H9 (cell line): ENCODE measurements at regions not wholly inside any gene's neighbourhood (a gene's known extent, or its start where the extent isn't known, plus 50 kb on each side); places are given as distances from the start of the nearest gene placed in this dataset.

Source experiments
- DNase-seq: peaks from one replicate; pipeline ENCODE4 v3.0.0-alpha.2; 2017
- H2AFZ ChIP-seq: one replicate; pipeline ENCODE4 v1.6.1; 2013; ENCODE audit warnings: mild to moderate bottlenecking, low read length, control low read depth, moderate library complexity
- H2AK5ac ChIP-seq: 2 replicates; pipeline ENCODE4 v1.6.1; 2013; ENCODE audit warnings: low read length, control low read depth, mixed read lengths; ENCODE audit not compliant: insufficient read length
- H2BK120ac ChIP-seq: one replicate; pipeline ENCODE4 v1.6.1; 2013; ENCODE audit warnings: low read depth, mild to moderate bottlenecking, low read length, control low read depth, inconsistent platforms; ENCODE audit not compliant: poor library complexity, severe bottlenecking
- H2BK12ac ChIP-seq: 2 replicates; pipeline ENCODE4 v1.6.1; 2013; ENCODE audit warnings: low read length, control low read depth, mixed read lengths, low read depth; ENCODE audit not compliant: insufficient read length
- H2BK15ac ChIP-seq: 2 replicates; pipeline ENCODE4 v1.6.1; 2013; ENCODE audit warnings: low read depth, low read length, control low read depth
- H2BK20ac ChIP-seq: one replicate; pipeline ENCODE4 v1.6.1; 2013; ENCODE audit warnings: low read depth, mild to moderate bottlenecking, low read length, control low read depth, inconsistent platforms; ENCODE audit not compliant: poor library complexity, severe bottlenecking
- H2BK5ac ChIP-seq: 2 replicates; pipeline ENCODE4 v1.6.1; 2013; ENCODE audit warnings: low read length, control low read depth, mixed read lengths; ENCODE audit not compliant: insufficient read length
- H3K14ac ChIP-seq: 2 replicates; pipeline ENCODE4 v1.6.1; 2013; ENCODE audit warnings: low read length, control low read depth; ENCODE audit not compliant: insufficient read depth
- H3K18ac ChIP-seq: 2 replicates; pipeline ENCODE4 v1.6.1; 2013; ENCODE audit warnings: low read depth, mild to moderate bottlenecking, mixed read lengths, low read length, control low read depth; ENCODE audit not compliant: insufficient read length
- H3K23ac ChIP-seq: 2 replicates; pipeline ENCODE4 v1.6.1; 2013; ENCODE audit warnings: low read length, control low read depth, mixed read lengths, low read depth; ENCODE audit not compliant: insufficient read length
- H3K23me2 ChIP-seq: 2 replicates; pipeline ENCODE4 v1.6.1; 2013; ENCODE audit warnings: low read depth, mild to moderate bottlenecking, mixed read lengths, low read length, control low read depth; ENCODE audit not compliant: insufficient read length, poor library complexity, severe bottlenecking
- H3K27ac ChIP-seq: 2 replicates; pipeline ENCODE4 v1.5.1; 2013; ENCODE audit warnings: low read length, control low read depth, mixed read lengths, low read depth; ENCODE audit not compliant: insufficient read length
- H3K27me3 ChIP-seq: 2 replicates; pipeline ENCODE4 v1.6.1; 2013; ENCODE audit warnings: low read length, control low read depth, inconsistent platforms; ENCODE audit not compliant: insufficient read depth
- H3K4ac ChIP-seq: 2 replicates; pipeline ENCODE4 v1.6.1; 2013; ENCODE audit warnings: low read depth, mild to moderate bottlenecking, control low read depth, inconsistent platforms, low read length, moderate library complexity
- H3K4me1 ChIP-seq: 2 replicates; pipeline ENCODE4 v1.6.1; 2013; ENCODE audit warnings: low read length, control low read depth, inconsistent platforms; ENCODE audit not compliant: insufficient read depth
- H3K4me2 ChIP-seq: 2 replicates; pipeline ENCODE4 v1.6.1; 2013; ENCODE audit warnings: low read length, control low read depth, mixed read lengths; ENCODE audit not compliant: insufficient read length, insufficient read depth
- H3K56ac ChIP-seq: 2 replicates; pipeline ENCODE4 v1.6.1; 2013; ENCODE audit warnings: low read depth, mild to moderate bottlenecking, mixed read lengths, low read length, control low read depth; ENCODE audit not compliant: insufficient read length
- H3K79me1 ChIP-seq: 2 replicates; pipeline ENCODE4 v1.6.1; 2013; ENCODE audit warnings: low read depth, mild to moderate bottlenecking, moderate library complexity, low read length, control low read depth, inconsistent platforms; ENCODE audit not compliant: insufficient read depth, poor library complexity, severe bottlenecking
- H3K79me2 ChIP-seq: 2 replicates; pipeline ENCODE4 v1.6.1; 2013; ENCODE audit warnings: low read length, control low read depth, inconsistent platforms; ENCODE audit not compliant: insufficient read depth
- H3K9ac ChIP-seq: 2 replicates; pipeline ENCODE4 v1.6.1; 2013; ENCODE audit warnings: low read length, control low read depth, mixed read lengths; ENCODE audit not compliant: insufficient read length; ENCODE audit errors: extremely low read depth
- H3K9me3 ChIP-seq: one replicate; pipeline ENCODE4 v1.6.1; 2013; ENCODE audit warnings: low read depth, low read length, inconsistent platforms; ENCODE audit not compliant: control insufficient read depth
- H3T11ph ChIP-seq: one replicate; pipeline ENCODE4 v1.6.1; 2013; ENCODE audit warnings: mild to moderate bottlenecking, low read length, control low read depth, inconsistent platforms
- H4K20me1 ChIP-seq: one replicate; pipeline ENCODE4 v1.6.1; 2013; ENCODE audit not compliant: control insufficient read depth, insufficient read length, insufficient read depth
- H4K5ac ChIP-seq: 2 replicates; pipeline ENCODE4 v1.6.1; 2013; ENCODE audit warnings: low read depth, mild to moderate bottlenecking, mixed read lengths, low read length, control low read depth; ENCODE audit not compliant: insufficient read length
- H4K8ac ChIP-seq: replicated peaks from 2 replicates; pipeline ENCODE4 v1.6.1; 2013; ENCODE audit warnings: low read length, control low read depth, mixed read lengths, low read depth; ENCODE audit not compliant: insufficient read length
- H4K91ac ChIP-seq: 2 replicates; pipeline ENCODE4 v1.6.1; 2013; ENCODE audit warnings: low read depth, mild to moderate bottlenecking, moderate library complexity, mixed read lengths, low read length, control low read depth; ENCODE audit not compliant: insufficient read length
- H3K27ac Mint-ChIP-seq, 3 experiments: 2 replicates in 2 of 3; 3 replicates in 1 of 3; pipeline ENCODE4 v1.8.0; 2020 to 2021; ENCODE audit warnings: mixed read lengths in 3 of 3, mild to moderate bottlenecking in 1 of 3, moderate library complexity in 1 of 3
- H3K27me3 Mint-ChIP-seq: 2 replicates; pipeline ENCODE4 v1.8.0; 2021; ENCODE audit warnings: low read depth, mild to moderate bottlenecking, moderate library complexity, mixed read lengths
- H3K36me3 Mint-ChIP-seq, 3 experiments: 2 replicates in 2 of 3; 3 replicates in 1 of 3; pipeline ENCODE4 v1.8.0; 2020 to 2021; ENCODE audit warnings: low read depth in 3 of 3, mixed read lengths in 3 of 3; ENCODE audit not compliant: insufficient read depth in 1 of 3
- H3K4me1 Mint-ChIP-seq, 2 experiments: 2 replicates each; pipeline ENCODE4 v1.8.0; 2020; ENCODE audit warnings: mixed read lengths in 2 of 2
- H3K4me3 Mint-ChIP-seq, 2 experiments: 2 replicates in 1 of 2; 3 replicates in 1 of 2; pipeline ENCODE4 v1.8.0; 2020 to 2021; ENCODE audit warnings: mild to moderate bottlenecking in 2 of 2, mixed read lengths in 2 of 2, moderate library complexity in 1 of 2
- H3K9me3 Mint-ChIP-seq, 2 experiments: 2 replicates in 1 of 2; 3 replicates in 1 of 2; pipeline ENCODE4 v1.8.0; 2020; ENCODE audit warnings: mild to moderate bottlenecking in 2 of 2, mixed read lengths in 2 of 2, moderate library complexity in 1 of 2
- TF ChIP-seq, protein P1 (sequence below): fragments of 200-600 bp; sonication (generic); conservative IDR thresholded peaks from 3 replicates; pipeline ENCODE4 v1.8.0; 2021; ENCODE audit warnings: antibody characterized with exemption, mild to moderate bottlenecking

DNA sequence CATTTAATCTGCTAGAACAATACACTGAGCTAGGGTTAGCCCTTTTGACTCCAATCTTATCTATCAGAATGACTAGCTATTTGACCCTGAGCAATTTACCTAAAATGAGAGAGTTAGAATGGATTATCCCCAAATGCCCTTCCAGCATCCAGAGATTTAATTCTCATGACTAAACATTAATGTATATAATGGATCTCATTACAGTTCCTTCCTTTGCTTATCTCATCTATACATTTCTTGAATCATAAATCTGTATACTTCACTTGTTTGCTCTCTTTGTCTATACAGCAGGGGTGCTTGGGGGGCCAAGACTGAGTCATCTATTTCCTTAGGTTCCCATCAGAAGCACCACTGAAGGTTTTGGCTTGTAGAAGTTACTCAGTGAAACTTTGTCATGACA, 565.8 kb downstream of the IGSF11 start:
- no peak overlapping the region for H3K27ac Mint-ChIP-seq
- no peaks in the 10 kb centered on the region for H3K79me2 ChIP-seq
- no peak overlapping the region for H4K8ac ChIP-seq
- H3K23me2 ChIP-seq, result no peaks in the 10 kb centered on the region
- H3K79me1 ChIP-seq, result no peaks in the 10 kb centered on the region
- no peak overlapping the region for H3K4ac ChIP-seq
- no peak for DNase-seq
- H2BK5ac ChIP-seq, result no peak overlapping the region
- H3K36me3 Mint-ChIP-seq, result no peaks in the 10 kb centered on the region
- no peak overlapping the region for H3K56ac ChIP-seq
- H3K9me3 ChIP-seq, result no peaks in the 10 kb centered on the region
- no peak overlapping the region for H3K27ac ChIP-seq
- TF ChIP-seq, protein P1, sequence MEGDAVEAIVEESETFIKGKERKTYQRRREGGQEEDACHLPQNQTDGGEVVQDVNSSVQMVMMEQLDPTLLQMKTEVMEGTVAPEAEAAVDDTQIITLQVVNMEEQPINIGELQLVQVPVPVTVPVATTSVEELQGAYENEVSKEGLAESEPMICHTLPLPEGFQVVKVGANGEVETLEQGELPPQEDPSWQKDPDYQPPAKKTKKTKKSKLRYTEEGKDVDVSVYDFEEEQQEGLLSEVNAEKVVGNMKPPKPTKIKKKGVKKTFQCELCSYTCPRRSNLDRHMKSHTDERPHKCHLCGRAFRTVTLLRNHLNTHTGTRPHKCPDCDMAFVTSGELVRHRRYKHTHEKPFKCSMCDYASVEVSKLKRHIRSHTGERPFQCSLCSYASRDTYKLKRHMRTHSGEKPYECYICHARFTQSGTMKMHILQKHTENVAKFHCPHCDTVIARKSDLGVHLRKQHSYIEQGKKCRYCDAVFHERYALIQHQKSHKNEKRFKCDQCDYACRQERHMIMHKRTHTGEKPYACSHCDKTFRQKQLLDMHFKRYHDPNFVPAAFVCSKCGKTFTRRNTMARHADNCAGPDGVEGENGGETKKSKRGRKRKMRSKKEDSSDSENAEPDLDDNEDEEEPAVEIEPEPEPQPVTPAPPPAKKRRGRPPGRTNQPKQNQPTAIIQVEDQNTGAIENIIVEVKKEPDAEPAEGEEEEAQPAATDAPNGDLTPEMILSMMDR, result no peak
- no peak overlapping the region for H4K5ac ChIP-seq
- no peaks in the 10 kb centered on the region for H3K27me3 Mint-ChIP-seq
- H3K9ac ChIP-seq, result no peak overlapping the region
- H3K18ac ChIP-seq, result no peak overlapping the region
- H3T11ph ChIP-seq, result no peak overlapping the region
- H3K4me1 Mint-ChIP-seq, result peaks cover 0 to 3% of the 10 kb centered on the region in 2 experiments; a peak in 1 of 4 replicates
- no peak overlapping the region for H3K4me2 ChIP-seq
- H4K91ac ChIP-seq, result no peak overlapping the region
- H3K23ac ChIP-seq, result no peak overlapping the region
- no peak overlapping the region for H2BK20ac ChIP-seq
- H3K4me1 ChIP-seq, result no peaks in the 10 kb centered on the region
- no peaks in the 10 kb centered on the region for H3K27me3 ChIP-seq
- no peak overlapping the region for H2BK12ac ChIP-seq
- H3K9me3 Mint-ChIP-seq, result no peaks in the 10 kb centered on the region; a peak in 1 of 5 replicates
- H3K4me3 Mint-ChIP-seq, result no peak overlapping the region
- no peak overlapping the region for H2AK5ac ChIP-seq
- H2BK120ac ChIP-seq, result no peak overlapping the region
- H2BK15ac ChIP-seq, result no peak overlapping the region
- H4K20me1 ChIP-seq, result no peaks in the 10 kb centered on the region
- no peak overlapping the region for H2AFZ ChIP-seq
- no peak overlapping the region for H3K14ac ChIP-seq
